ENCODE measurements at regions not wholly inside any gene's neighbourhood (a gene's known extent, or its start where the extent isn't known, plus 50 kb on each side); places are given as distances from the start of the nearest gene placed in this dataset.

- peaks cover 4% of the 10 kb centered on the region for H3K36me3 Mint-ChIP-seq (ENCODE audit: insufficient read depth, unreplicated experiment)
- ChIA-PET POLR2A (no interaction called here), CTCF (interaction anchor here (0.6 kb wide), 1 partner anchor 43 kb away, joined by 3 read pairs; no protein-coding TSS in a partner anchor)
- H3K27me3 Mint-ChIP-seq (ENCODE audit: insufficient read depth, unreplicated experiment): no peaks in the 10 kb centered on the region
- DNase-seq (ENCODE audit: unreplicated experiment): peak; percentile 84
- H3K4me1 Mint-ChIP-seq (ENCODE audit: insufficient read depth, unreplicated experiment): peaks cover 29% of the 10 kb centered on the region
- intact Hi-C loops (cut with micrococcal nuclease): loop anchor here (10.0 kb wide), 1 partner anchor 620 kb away; no protein-coding TSS in a partner anchor
- peaks cover 5% of the 10 kb centered on the region for H3K9me3 Mint-ChIP-seq (ENCODE audit: unreplicated experiment)
- TF ChIP-seq, protein P1, sequence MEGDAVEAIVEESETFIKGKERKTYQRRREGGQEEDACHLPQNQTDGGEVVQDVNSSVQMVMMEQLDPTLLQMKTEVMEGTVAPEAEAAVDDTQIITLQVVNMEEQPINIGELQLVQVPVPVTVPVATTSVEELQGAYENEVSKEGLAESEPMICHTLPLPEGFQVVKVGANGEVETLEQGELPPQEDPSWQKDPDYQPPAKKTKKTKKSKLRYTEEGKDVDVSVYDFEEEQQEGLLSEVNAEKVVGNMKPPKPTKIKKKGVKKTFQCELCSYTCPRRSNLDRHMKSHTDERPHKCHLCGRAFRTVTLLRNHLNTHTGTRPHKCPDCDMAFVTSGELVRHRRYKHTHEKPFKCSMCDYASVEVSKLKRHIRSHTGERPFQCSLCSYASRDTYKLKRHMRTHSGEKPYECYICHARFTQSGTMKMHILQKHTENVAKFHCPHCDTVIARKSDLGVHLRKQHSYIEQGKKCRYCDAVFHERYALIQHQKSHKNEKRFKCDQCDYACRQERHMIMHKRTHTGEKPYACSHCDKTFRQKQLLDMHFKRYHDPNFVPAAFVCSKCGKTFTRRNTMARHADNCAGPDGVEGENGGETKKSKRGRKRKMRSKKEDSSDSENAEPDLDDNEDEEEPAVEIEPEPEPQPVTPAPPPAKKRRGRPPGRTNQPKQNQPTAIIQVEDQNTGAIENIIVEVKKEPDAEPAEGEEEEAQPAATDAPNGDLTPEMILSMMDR (IDR thresholded peaks at IDR 0.05; ENCODE audit: unreplicated experiment): no peak
- BruUV-seq (replicated peaks): no TSS peak
- no peak overlapping the region for H3K4me3 Mint-ChIP-seq (ENCODE audit: unreplicated experiment)
- H3K27ac Mint-ChIP-seq (ENCODE audit: low read depth, unreplicated experiment): no peak overlapping the region
Observed at GRCh38 chr18:75635096-75635495, 207.6 kb upstream of the SMIM21 start.

GRCh38 chr18:75625966-75626365, 198.5 kb upstream of the SMIM21 start:
- Mint-ChIP-seq H3K27me3 (ENCODE audit: insufficient read depth, unreplicated experiment) (no peaks in the 10 kb centered on the region), H3K4me1 (ENCODE audit: insufficient read depth, unreplicated experiment) (peaks cover 25% of the 10 kb centered on the region), H3K4me3 (ENCODE audit: unreplicated experiment) (no peak overlapping the region), H3K9me3 (ENCODE audit: unreplicated experiment) (peaks cover under 1% of the 10 kb centered on the region), H3K36me3 (ENCODE audit: insufficient read depth, unreplicated experiment) (no peaks in the 10 kb centered on the region), H3K27ac (ENCODE audit: low read depth, unreplicated experiment) (no peak overlapping the region)
- ChIA-PET POLR2A (interaction anchor here (0.7 kb wide), 1 partner anchor 1248 kb away, joined by 3 read pairs; no protein-coding TSS in a partner anchor), CTCF (interaction anchor here (0.5 to 0.8 kb wide), 2 partner anchors 364 to 473 kb away, joined by 3 to 4 read pairs; no protein-coding TSS in a partner anchor)
- intact Hi-C loops (cut with micrococcal nuclease): loop anchor here (5.0 kb wide), 1 partner anchor 134 kb away; no protein-coding TSS in a partner anchor
- DNase-seq (ENCODE audit: unreplicated experiment): peak; percentile 86
- TF ChIP-seq, protein P1 (IDR thresholded peaks at IDR 0.05; ENCODE audit: unreplicated experiment): no peak
- BruUV-seq (replicated peaks): no TSS peak

DNA sequence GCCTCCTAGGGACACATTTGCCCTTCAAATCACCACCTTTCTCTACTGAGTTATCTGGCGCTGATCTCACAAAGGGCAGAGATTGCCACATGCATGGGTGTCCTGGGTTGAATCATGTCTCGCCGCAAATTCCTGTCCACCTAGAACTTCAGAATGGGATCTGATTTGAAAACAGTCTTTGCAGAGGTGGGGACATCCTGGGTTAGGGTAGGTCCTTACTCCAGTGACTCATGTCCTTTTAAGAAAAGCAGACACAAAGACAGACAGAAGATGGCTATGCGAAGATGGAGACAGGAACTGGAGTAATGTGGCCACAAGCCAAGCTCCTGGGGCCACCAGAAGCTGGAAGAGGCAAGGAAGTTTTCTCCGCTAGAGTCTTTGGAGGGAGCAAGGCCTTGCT, 197.4 kb upstream of the SMIM21 start:
- TF ChIP-seq, protein P1 (IDR thresholded peaks at IDR 0.05; ENCODE audit: unreplicated experiment): no peak
- DNase-seq (ENCODE audit: unreplicated experiment): peak; percentile 93
- ChIA-PET POLR2A (no interaction called here), CTCF (no interaction called here)
- BruUV-seq (replicated peaks): no TSS peak
- peaks cover 22% of the 10 kb centered on the region for H3K4me1 Mint-ChIP-seq (ENCODE audit: insufficient read depth, unreplicated experiment)
- H3K27me3 Mint-ChIP-seq (ENCODE audit: insufficient read depth, unreplicated experiment): no peaks in the 10 kb centered on the region
- peaks cover 7% of the 10 kb centered on the region for H3K9me3 Mint-ChIP-seq (ENCODE audit: unreplicated experiment)
- no peaks in the 10 kb centered on the region for H3K36me3 Mint-ChIP-seq (ENCODE audit: insufficient read depth, unreplicated experiment)
- intact Hi-C loops (cut with micrococcal nuclease): loop anchor here (5.0 kb wide), 1 partner anchor 133 kb away; no protein-coding TSS in a partner anchor
- no peak overlapping the region for H3K4me3 Mint-ChIP-seq (ENCODE audit: unreplicated experiment)
- H3K27ac Mint-ChIP-seq (ENCODE audit: low read depth, unreplicated experiment): peak overlapping the region; percentile 80

GRCh38 chr18:75621818-75622217, 194.3 kb upstream of the SMIM21 start:
- ChIA-PET CTCF (interaction anchor here (1.2 kb wide), 1 partner anchor 15 kb away, joined by 3 read pairs; no protein-coding TSS in a partner anchor), POLR2A (no interaction called here)
- no peak for DNase-seq (ENCODE audit: unreplicated experiment)
- intact Hi-C loops (cut with micrococcal nuclease): no loop called here
- TF ChIP-seq, protein P1 (IDR thresholded peaks at IDR 0.05; ENCODE audit: unreplicated experiment): no peak
- Mint-ChIP-seq H3K36me3 (ENCODE audit: insufficient read depth, unreplicated experiment) (no peaks in the 10 kb centered on the region), H3K4me3 (ENCODE audit: unreplicated experiment) (no peak overlapping the region), H3K4me1 (ENCODE audit: insufficient read depth, unreplicated experiment) (peaks cover 22% of the 10 kb centered on the region), H3K9me3 (ENCODE audit: unreplicated experiment) (peaks cover 7% of the 10 kb centered on the region), H3K27ac (ENCODE audit: low read depth, unreplicated experiment) (no peak overlapping the region), H3K27me3 (ENCODE audit: insufficient read depth, unreplicated experiment) (no peaks in the 10 kb centered on the region)
- no TSS peak for BruUV-seq (replicated peaks)

All from MCF 10A (cell line).